NCI-H524 treated with DMSO at 0.1 percent for 48 hours (cell line): ENCODE measurements at regions not wholly inside any gene's neighbourhood (a gene's known extent, or its start where the extent isn't known, plus 50 kb on each side); places are given as distances from the start of the nearest gene placed in this dataset.

Source experiments
- DNase-seq: peaks from one replicate; lab custom pipeline; 2025; lab: John Stamatoyannopoulos, UW

GRCh38 chr6:126419901-126420300, 80.0 kb downstream of the CENPW start:
- no peak for DNase-seq

DNA sequence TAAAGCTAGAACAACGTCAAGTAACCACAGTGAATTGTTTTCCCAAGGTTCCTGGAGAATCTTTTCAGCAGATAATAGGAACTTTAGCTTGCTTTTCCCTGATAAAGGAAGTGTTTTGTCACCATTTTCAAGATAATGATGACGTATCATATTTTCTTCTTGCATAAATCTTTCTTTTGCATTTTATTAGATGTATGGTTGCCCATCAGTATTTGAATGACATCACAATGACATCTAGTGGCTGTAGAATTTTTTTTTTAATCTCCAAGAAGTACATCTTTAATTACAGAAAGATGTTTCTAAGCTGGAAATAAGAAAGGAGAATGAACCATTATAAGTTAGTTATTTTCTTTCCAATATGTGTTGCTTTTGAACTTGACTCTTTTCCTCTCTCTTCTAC, 83.0 kb downstream of the CENPW start:
- no peak for DNase-seq

- no peak for DNase-seq
Measured at GRCh38 chr6:126427713-126428112, 87.8 kb downstream of the CENPW start.

DNA sequence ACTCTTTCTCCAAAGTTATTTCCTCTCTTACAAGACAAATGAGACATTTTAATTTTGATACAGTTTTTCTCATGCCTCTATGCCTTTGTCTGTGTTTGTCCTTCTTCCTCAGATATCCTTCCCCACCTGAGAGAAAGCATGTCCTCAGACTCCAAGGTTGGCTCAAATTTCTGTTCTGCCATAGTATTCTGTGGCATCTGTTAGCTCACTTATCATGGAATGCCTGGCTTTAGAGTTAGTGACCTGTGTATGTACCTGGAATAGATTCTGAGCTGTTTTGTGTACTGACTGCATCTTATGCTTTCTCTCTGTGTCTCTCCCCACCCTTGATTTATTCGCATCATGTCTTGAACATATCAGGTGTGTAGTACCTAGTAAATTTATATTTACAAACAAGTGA, 90.0 kb downstream of the CENPW start:
- no peak for DNase-seq

- DNase-seq, result no peak
Measured at GRCh38 chr6:126432564-126432963, 92.6 kb downstream of the CENPW start.

GRCh38 chr6:126433927-126434326, 94.0 kb downstream of the CENPW start:
- DNase-seq, result no peak

- DNase-seq, result no peak
Measured at GRCh38 chr6:126437205-126437604, 97.3 kb downstream of the CENPW start.

- no peak for DNase-seq
Measured at GRCh38 chr6:126439040-126439439, 99.1 kb downstream of the CENPW start.

DNA sequence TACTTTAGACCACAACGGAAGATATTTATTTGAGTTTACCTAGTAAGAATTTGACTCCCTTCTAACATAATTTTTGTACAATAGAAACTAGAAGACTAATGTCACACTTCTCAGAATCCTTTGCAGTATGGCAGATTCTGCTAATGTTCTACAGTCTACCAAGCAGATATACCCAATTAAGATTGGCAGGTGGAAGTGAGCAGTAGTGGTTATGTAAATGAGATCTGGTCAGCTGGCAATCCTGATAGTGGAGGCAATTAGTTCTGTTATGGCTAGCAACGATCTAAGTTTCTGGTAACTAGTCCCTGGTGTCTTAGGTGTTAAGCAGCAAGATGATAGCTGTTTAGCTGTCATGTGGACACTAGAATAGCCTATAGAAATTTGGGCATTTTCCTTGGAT, 101.0 kb downstream of the CENPW start:
- DNase-seq, result no peak

DNA sequence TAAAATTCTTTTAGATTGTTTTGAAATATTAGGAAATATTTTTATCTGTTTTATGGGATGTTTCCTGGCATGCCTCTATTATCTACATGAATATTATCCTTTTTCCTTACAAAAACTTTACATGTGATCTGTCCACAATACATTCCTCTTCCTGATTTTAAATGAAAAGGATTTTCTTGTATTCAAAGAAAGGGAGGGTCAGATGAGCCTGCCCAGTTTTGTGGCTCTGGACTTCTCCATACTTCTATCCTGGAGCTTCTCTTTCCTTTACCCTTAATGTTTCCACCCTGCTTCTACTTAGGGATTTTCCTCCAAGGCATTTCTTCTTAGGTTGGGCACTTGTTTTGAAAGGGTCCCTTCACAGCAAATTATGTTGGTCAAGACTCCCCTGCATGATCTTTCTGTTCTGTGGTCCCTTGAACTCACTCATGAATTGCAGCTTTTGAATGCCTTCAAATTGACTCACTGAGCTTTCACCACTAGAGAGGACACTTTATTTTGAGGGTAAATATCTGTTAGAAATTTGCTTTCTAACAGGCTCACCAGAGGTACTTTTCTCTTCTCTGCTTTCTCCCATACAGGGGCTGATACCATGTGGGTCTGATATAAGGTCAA, 104.9 kb downstream of the CENPW start:
- DNase-seq, result no peak

DNA sequence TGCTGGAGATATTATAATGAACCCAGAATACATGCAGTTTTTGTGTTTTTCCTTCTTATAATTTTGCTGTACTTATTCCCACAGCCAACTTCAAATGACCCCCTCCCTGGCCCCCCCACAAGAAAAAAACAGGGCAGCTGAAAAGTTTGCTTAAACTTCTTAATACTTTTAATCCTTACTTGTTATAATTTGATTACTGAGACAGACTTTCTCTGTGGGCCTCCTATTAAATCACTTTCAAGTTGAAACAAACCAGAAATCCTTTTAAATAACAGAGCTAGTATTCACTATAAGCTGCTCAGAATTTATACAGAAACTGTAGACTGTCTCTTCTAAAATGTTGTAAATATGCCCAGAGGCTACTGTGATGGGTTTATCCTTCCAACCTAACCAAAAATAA, 106.3 kb downstream of the CENPW start:
- no peak for DNase-seq

DNA sequence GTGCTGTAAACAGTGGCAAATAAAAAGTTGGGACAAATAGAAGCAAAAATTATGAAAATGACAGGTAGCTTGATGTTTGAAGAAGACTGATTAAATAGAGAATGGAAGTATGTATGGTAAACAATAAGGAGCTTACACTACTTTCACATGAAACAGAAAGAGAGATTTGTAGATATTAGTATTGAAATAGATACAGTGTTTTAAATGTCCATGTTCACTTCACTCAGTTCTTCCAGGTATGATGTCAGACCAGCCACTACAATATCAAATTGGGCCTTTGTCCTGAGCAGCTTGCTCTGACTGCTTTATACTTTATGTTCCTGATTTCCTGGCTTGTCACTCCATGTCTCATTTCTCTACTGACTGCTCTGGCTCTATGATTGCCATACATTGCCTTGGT, 107.5 kb downstream of the CENPW start:
- no peak for DNase-seq

DNA sequence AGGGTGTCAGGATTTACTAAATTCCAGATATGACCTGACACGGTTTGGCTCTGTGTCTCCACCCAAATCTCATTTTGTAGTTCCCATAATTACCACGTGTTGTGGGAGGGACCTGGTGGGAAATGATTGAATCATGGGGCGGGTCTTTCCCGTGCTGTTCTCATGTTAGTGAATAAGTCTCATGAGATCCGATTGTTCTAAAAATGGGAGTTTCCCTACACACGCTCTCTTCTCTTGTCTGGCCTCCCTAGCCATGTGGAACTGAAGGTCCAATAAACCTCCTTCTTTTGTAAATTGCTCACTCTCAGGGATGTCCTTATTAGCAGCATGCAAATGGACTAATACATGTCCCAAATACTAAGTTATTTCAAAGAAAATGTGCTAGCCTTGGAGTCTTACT, 121.1 kb downstream of the CENPW start:
- no peak for DNase-seq

GRCh38 chr6:126464245-126464644, 124.3 kb downstream of the CENPW start:
- DNase-seq, result no peak

- DNase-seq, result no peak
Measured at GRCh38 chr6:126475449-126475848, 135.5 kb downstream of the CENPW start.

GRCh38 chr6:126477678-126478077, 137.8 kb downstream of the CENPW start:
- DNase-seq, result no peak

GRCh38 chr6:126480268-126480667, 140.4 kb downstream of the CENPW start:
- no peak for DNase-seq

DNA sequence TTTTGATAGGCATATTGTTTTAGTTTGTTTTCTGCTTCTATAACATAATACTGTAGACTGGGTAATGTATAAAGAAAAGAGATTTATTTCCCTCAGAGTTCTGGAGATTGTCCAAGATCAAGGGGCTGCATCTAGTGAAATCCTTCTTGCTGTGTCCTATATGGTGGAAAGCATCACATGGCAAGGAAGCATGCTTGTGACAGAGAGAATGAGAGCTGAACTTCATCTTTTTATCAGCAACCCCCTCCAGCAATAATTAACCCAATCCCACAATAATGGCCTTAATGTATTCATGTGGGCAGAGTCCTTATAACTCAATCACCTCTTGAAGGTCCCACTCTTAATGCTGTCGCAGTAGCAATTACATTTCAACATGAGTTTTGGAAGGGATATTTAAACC, 141.4 kb downstream of the CENPW start:
- DNase-seq, result no peak

GRCh38 chr6:126504792-126505191, 164.9 kb downstream of the CENPW start:
- DNase-seq, result no peak

DNA sequence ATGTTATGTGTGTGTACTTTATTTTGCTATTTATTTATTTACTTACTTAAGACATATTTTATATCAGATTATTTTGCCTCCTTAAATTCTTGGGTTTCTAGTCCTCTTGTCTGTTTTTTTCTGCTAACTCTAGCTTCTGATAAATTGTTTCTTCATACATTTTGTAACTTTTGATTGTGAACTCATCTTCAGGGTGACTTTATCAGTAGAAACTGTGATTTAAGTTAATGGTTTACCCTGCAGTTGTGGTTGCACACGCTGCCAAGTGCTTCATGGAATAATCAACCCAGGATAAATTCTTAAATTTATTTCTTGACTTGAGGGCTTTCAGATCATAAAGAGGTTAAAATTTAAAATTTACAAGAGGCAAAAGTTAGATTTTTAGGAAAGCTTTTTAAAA, 173.3 kb downstream of the CENPW start:
- no peak for DNase-seq

DNA sequence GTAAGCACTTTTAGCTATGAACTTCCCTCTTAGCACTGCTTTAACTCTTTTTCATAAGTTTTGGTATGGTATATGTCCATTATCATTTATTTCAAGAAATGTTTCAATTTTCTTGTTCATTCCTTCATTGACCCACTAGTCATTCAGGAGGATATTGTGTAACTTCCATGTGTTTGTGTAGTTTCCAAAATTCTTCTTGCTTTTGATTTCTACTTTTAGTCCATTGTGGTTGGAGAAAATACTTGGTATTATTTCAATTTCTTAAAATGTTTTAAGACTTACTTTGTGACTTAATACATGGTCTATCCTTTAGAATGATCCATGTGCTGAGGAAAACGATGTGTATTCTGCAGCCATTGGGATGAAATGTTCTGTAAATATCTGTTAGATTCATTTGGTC, 176.5 kb downstream of the CENPW start:
- no peak for DNase-seq

- no peak for DNase-seq
Measured at GRCh38 chr6:126524811-126525326, 185.0 kb downstream of the CENPW start.

DNA sequence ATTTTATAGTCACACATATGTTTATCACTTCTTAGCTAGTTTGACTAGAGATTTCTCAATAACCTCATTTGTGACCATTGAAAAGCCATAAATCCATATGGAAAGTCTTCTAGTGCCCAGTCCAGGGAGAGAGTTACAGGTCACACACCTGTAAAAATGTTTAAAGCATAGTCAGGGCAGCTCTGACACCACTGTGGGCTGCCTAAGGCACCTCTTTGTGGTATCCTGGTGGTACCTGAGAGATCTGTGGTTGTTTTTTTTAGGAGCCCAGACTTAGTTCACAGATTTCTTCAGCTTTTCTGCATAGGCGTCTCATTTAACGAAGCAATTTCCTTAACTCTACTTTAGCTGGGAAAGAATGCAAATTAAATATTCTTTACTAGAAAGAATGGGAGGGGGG, 186.6 kb downstream of the CENPW start:
- no peak for DNase-seq

DNA sequence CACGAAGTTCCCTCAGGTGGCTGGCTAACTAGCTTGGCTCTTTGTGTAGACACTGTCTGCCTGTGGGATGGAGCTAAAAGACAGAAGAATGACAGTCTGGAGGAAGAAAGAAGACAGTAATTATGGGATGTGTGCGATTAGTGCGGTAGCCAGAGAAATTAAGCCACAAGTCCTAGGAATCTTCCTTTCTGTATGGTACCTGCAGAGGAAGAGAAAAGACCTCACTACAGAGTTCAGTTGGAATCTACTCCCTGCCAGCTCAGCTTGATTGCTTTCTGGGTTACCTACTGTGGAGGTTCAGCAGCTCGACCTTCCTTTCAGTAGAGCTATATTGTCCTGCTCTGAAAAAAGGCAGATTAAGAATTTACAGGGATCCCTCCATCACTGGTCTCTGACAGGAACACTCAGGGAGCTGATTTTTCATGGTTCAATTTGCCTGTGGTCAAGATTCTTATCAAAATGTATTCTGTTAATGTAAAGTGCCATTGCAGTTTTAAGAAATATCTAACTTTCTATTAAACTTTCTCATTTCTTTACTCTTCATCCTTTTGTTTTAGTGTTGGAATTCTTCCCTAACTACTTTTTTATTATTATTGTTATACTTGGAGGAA, 187.2 kb downstream of the CENPW start:
- DNase-seq, result no peak
